Liver (tissue), 3 donors: ENCODE measurements at regions not wholly inside any gene's neighbourhood (a gene's known extent, or its start where the extent isn't known, plus 50 kb on each side); places are given as distances from the start of the nearest gene placed in this dataset.

ENCODE experiments used
- EGR1 ChIP-seq, 2 donors: IDR thresholded peaks; 2 replicates each; pipeline ENCODE4 v1.6.1; 2016 to 2018; ENCODE audit warnings: antibody characterized with exemption in 2 of 2, low read depth in 2 of 2
- FOXA1 ChIP-seq: IDR thresholded peaks from 2 replicates; pipeline ENCODE4 v1.6.1; 2016; ENCODE audit warnings: antibody characterized with exemption
- GABPA ChIP-seq, 2 donors: IDR thresholded peaks in 1 of 2; conservative IDR thresholded peaks in 1 of 2; 2 replicates each; pipeline ENCODE4 v1.6.1; 2016; ENCODE audit warnings: antibody characterized with exemption in 2 of 2, mild to moderate bottlenecking in 1 of 2, moderate library complexity in 1 of 2
- HNF4G ChIP-seq: IDR thresholded peaks from 2 replicates; pipeline ENCODE4 v1.6.1; 2016; ENCODE audit warnings: antibody characterized with exemption
- JUND ChIP-seq, 2 donors: IDR thresholded peaks; 2 replicates each; pipeline ENCODE4 v1.6.1; 2016; ENCODE audit warnings: antibody characterized with exemption in 2 of 2
- RAD21 ChIP-seq, 2 donors: IDR thresholded peaks; 2 replicates each; pipeline ENCODE4 v1.6.1; 2016; ENCODE audit warnings: antibody characterized with exemption in 2 of 2, mild to moderate bottlenecking in 2 of 2
- SP1 ChIP-seq: IDR thresholded peaks from 2 replicates; pipeline ENCODE4 v1.6.1; 2018; ENCODE audit warnings: antibody characterized with exemption, mild to moderate bottlenecking
- TAF1 ChIP-seq: conservative IDR thresholded peaks from 2 replicates; pipeline ENCODE4 v1.6.1; 2016; ENCODE audit warnings: antibody characterized with exemption, mild to moderate bottlenecking
- YY1 ChIP-seq: IDR thresholded peaks from 2 replicates; pipeline ENCODE4 v1.6.1; 2016; ENCODE audit warnings: antibody characterized with exemption, mild to moderate bottlenecking
- TF ChIP-seq, protein P1 (sequence below): fragments of 150-350 bp; IDR thresholded peaks from 2 replicates; pipeline ENCODE4 v1.5.1; 2017; ENCODE audit warnings: improper control_type of control experiment, low read depth, low read length; ENCODE audit not compliant: missing input control
- TF ChIP-seq, protein P2 (sequence below): IDR thresholded peaks from 2 replicates; pipeline ENCODE4 v1.6.1; 2016; ENCODE audit warnings: antibody characterized with exemption
- TF ChIP-seq, protein P3 (sequence below): IDR thresholded peaks from 2 replicates; pipeline ENCODE4 v1.6.1; 2016; ENCODE audit warnings: antibody characterized with exemption, mild to moderate bottlenecking
- TF ChIP-seq, protein P4 (sequence below): IDR thresholded peaks from 2 replicates; pipeline ENCODE4 v1.6.1; 2016; ENCODE audit warnings: antibody characterized with exemption
- donor health status: healthy.
- donor health status: healthy.

DNA sequence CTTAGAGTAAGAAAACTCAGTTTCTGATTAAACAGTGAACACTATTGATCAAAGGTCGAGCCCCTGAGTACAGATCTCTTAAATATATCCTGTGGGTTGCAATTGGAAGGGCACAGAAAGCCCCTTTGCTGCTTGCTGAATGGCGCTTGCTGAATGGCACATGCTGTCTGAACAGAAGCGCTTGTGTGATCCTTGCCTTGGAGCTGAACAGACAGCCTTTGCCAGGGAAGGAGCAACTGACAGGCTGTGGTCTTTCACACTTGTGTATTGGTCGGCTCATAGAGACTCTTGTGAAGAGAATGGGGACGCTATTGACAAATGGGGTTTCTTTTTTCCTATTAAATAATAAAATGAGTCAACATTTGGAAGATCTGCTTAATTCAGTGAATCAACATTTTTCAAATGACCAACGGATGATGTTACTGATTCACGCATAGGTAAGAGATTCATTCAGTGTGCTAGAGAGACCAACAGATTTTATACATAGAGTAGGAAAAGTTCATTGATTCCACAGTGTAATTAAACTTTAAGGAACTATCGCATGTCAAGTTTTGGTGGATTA lies 99.4 kb upstream of the TNS3 start:
- TF ChIP-seq, protein P1, sequence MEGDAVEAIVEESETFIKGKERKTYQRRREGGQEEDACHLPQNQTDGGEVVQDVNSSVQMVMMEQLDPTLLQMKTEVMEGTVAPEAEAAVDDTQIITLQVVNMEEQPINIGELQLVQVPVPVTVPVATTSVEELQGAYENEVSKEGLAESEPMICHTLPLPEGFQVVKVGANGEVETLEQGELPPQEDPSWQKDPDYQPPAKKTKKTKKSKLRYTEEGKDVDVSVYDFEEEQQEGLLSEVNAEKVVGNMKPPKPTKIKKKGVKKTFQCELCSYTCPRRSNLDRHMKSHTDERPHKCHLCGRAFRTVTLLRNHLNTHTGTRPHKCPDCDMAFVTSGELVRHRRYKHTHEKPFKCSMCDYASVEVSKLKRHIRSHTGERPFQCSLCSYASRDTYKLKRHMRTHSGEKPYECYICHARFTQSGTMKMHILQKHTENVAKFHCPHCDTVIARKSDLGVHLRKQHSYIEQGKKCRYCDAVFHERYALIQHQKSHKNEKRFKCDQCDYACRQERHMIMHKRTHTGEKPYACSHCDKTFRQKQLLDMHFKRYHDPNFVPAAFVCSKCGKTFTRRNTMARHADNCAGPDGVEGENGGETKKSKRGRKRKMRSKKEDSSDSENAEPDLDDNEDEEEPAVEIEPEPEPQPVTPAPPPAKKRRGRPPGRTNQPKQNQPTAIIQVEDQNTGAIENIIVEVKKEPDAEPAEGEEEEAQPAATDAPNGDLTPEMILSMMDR: no peak
- TF ChIP-seq TAF1 (no peak), FOXA1 (no peak), SP1 (no peak), EGR1 (IDR thresholded peaks at IDR 0.05; ENCODE audit: low read depth in 2 of 2) (no peak), RAD21 (IDR thresholded peaks at IDR 0.05) (no peak), HNF4G (no peak), GABPA (IDR thresholded peaks at IDR 0.05 in 1 of 2, conservative IDR thresholded peaks at IDR 0.05 in 1 of 2) (no peak), JUND (IDR thresholded peaks at IDR 0.05) (no peak), YY1 (no peak)
- TF ChIP-seq, protein P2, sequence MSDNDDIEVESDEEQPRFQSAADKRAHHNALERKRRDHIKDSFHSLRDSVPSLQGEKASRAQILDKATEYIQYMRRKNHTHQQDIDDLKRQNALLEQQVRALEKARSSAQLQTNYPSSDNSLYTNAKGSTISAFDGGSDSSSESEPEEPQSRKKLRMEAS: no peak
- TF ChIP-seq, protein P3, sequence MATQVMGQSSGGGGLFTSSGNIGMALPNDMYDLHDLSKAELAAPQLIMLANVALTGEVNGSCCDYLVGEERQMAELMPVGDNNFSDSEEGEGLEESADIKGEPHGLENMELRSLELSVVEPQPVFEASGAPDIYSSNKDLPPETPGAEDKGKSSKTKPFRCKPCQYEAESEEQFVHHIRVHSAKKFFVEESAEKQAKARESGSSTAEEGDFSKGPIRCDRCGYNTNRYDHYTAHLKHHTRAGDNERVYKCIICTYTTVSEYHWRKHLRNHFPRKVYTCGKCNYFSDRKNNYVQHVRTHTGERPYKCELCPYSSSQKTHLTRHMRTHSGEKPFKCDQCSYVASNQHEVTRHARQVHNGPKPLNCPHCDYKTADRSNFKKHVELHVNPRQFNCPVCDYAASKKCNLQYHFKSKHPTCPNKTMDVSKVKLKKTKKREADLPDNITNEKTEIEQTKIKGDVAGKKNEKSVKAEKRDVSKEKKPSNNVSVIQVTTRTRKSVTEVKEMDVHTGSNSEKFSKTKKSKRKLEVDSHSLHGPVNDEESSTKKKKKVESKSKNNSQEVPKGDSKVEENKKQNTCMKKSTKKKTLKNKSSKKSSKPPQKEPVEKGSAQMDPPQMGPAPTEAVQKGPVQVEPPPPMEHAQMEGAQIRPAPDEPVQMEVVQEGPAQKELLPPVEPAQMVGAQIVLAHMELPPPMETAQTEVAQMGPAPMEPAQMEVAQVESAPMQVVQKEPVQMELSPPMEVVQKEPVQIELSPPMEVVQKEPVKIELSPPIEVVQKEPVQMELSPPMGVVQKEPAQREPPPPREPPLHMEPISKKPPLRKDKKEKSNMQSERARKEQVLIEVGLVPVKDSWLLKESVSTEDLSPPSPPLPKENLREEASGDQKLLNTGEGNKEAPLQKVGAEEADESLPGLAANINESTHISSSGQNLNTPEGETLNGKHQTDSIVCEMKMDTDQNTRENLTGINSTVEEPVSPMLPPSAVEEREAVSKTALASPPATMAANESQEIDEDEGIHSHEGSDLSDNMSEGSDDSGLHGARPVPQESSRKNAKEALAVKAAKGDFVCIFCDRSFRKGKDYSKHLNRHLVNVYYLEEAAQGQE: no peak
- TF ChIP-seq, protein P4, sequence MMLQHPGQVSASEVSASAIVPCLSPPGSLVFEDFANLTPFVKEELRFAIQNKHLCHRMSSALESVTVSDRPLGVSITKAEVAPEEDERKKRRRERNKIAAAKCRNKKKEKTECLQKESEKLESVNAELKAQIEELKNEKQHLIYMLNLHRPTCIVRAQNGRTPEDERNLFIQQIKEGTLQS: no peak
